ENCODE measurements at regions not wholly inside any gene's neighbourhood (a gene's known extent, or its start where the extent isn't known, plus 50 kb on each side); places are given as distances from the start of the nearest gene placed in this dataset.

- Histone ChIP-seq H3F3A (ENCODE audit: low read depth) (no peaks in the 10 kb centered on the region), H3K27me3 (ENCODE audit: insufficient read depth, low read length, poor library complexity, severe bottlenecking) (no peaks in the 10 kb centered on the region), H3K79me2 (ENCODE audit: insufficient read depth, low read length) (no peaks in the 10 kb centered on the region), H3K9ac (ENCODE audit: low read depth, low read length, poor library complexity, severe bottlenecking) (no peak overlapping the region), H2AFZ (ENCODE audit: low read length) (no peak overlapping the region), H3K36me3 (ENCODE audit: insufficient read depth, low read length) (no peaks in the 10 kb centered on the region), H3K4me1 (ENCODE audit: insufficient read depth, low read length, poor library complexity, severe bottlenecking) (no peaks in the 10 kb centered on the region), H3K4me2 (ENCODE audit: low read depth, low read length, poor library complexity, severe bottlenecking) (no peak overlapping the region), H3K9me2 (replicated peaks; ENCODE audit: low read depth, low read length) (no peaks in the 10 kb centered on the region), H3K4me3 (ENCODE audit: low read length, poor library complexity, severe bottlenecking) (no peak overlapping the region), H4K20me1 (ENCODE audit: insufficient read depth, low read length, poor library complexity, severe bottlenecking) (no peaks in the 10 kb centered on the region), H3K9me3 (ENCODE audit: insufficient read depth, low read depth, low read length) (no peaks in the 10 kb centered on the region)
- TF ChIP-seq CTCF (conservative IDR thresholded peaks at IDR 0.05; ENCODE audit: low read length) (no peak), EZH2phosphoT487 (IDR thresholded peaks at IDR 0.05; ENCODE audit: borderline replicate concordance) (no peak)
Measured at GRCh38 chr10:43852644-43853214, 204.0 kb upstream of the ZNF32 start.

GRCh38 chr10:43852149-43852548 is 203.5 kb upstream of the ZNF32 start:
- no peak overlapping the region for H3K9ac ChIP-seq (ENCODE audit: low read depth, low read length, poor library complexity, severe bottlenecking)
- no peaks in the 10 kb centered on the region for H3K36me3 ChIP-seq (ENCODE audit: insufficient read depth, low read length)
- H3K79me2 ChIP-seq (ENCODE audit: insufficient read depth, low read length), result no peaks in the 10 kb centered on the region
- no peak overlapping the region for H2AFZ ChIP-seq (ENCODE audit: low read length)
- no peak overlapping the region for H3K4me3 ChIP-seq (ENCODE audit: low read length, poor library complexity, severe bottlenecking)
- no peaks in the 10 kb centered on the region for H3K9me3 ChIP-seq (ENCODE audit: insufficient read depth, low read depth, low read length)
- H3F3A ChIP-seq (ENCODE audit: low read depth), result no peaks in the 10 kb centered on the region
- no peak for TF ChIP-seq CTCF (conservative IDR thresholded peaks at IDR 0.05; ENCODE audit: low read length)
- TF ChIP-seq EZH2phosphoT487 (IDR thresholded peaks at IDR 0.05; ENCODE audit: borderline replicate concordance), result no peak
- H4K20me1 ChIP-seq (ENCODE audit: insufficient read depth, low read length, poor library complexity, severe bottlenecking), result no peaks in the 10 kb centered on the region
- H3K4me1 ChIP-seq (ENCODE audit: insufficient read depth, low read length, poor library complexity, severe bottlenecking), result no peaks in the 10 kb centered on the region
- H3K9me2 ChIP-seq (replicated peaks; ENCODE audit: low read depth, low read length), result no peaks in the 10 kb centered on the region
- no peaks in the 10 kb centered on the region for H3K27me3 ChIP-seq (ENCODE audit: insufficient read depth, low read length, poor library complexity, severe bottlenecking)
- no peak overlapping the region for H3K4me2 ChIP-seq (ENCODE audit: low read depth, low read length, poor library complexity, severe bottlenecking)

- Histone ChIP-seq H4K20me1 (ENCODE audit: insufficient read depth, low read length, poor library complexity, severe bottlenecking) (no peaks in the 10 kb centered on the region), H3K4me2 (ENCODE audit: low read depth, low read length, poor library complexity, severe bottlenecking) (no peak overlapping the region), H3K9me2 (replicated peaks; ENCODE audit: low read depth, low read length) (no peaks in the 10 kb centered on the region), H3K79me2 (ENCODE audit: insufficient read depth, low read length) (no peaks in the 10 kb centered on the region), H3K9me3 (ENCODE audit: insufficient read depth, low read depth, low read length) (no peaks in the 10 kb centered on the region), H3K4me3 (ENCODE audit: low read length, poor library complexity, severe bottlenecking) (no peak overlapping the region), H3K27me3 (ENCODE audit: insufficient read depth, low read length, poor library complexity, severe bottlenecking) (no peaks in the 10 kb centered on the region), H3K9ac (ENCODE audit: low read depth, low read length, poor library complexity, severe bottlenecking) (no peak overlapping the region), H3K4me1 (ENCODE audit: insufficient read depth, low read length, poor library complexity, severe bottlenecking) (peaks cover 6% of the 10 kb centered on the region), H3K36me3 (ENCODE audit: insufficient read depth, low read length) (no peaks in the 10 kb centered on the region), H3F3A (ENCODE audit: low read depth) (no peaks in the 10 kb centered on the region), H2AFZ (ENCODE audit: low read length) (no peak overlapping the region)
- TF ChIP-seq EZH2phosphoT487 (IDR thresholded peaks at IDR 0.05; ENCODE audit: borderline replicate concordance), result no peak
- no peak for TF ChIP-seq CTCF (conservative IDR thresholded peaks at IDR 0.05; ENCODE audit: low read length)
Measured at GRCh38 chr10:43851030-43851429, 202.3 kb upstream of the ZNF32 start.
